ENCODE measurements at regions not wholly inside any gene's neighbourhood (a gene's known extent, or its start where the extent isn't known, plus 50 kb on each side); places are given as distances from the start of the nearest gene placed in this dataset.
A peak's percentile ranks its signal among the peaks of the same experiment; 100 is the strongest.

DNA sequence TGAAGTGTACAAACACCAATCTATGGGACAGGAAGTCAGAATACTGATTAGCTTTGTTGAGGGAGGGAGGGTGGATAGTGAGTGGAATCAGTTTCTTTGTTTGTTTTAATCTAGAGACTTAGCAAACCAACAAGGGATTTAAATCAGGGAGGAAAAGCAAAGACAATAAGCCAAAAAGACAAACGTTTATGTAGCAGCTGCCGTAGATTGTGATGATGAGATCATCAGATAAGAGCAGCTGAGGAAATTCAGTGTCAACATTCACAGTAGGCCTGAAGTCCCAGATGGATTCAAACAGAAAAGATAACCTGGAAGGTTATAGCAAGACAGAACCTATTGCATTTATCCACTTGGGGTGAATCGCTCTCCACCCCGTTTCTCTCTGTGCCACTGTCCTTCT, 104.9 kb upstream of the SYNDIG1 start:
- TF ChIP-seq GATA3 (IDR thresholded peaks at IDR 0.05; ENCODE audit: low read depth, low read length) = no peak
- TF ChIP-seq GATA2 (IDR thresholded peaks at IDR 0.05; ENCODE audit: low read depth, low read length) = peak; percentile 34; the same call in 1 of the 2 replicates

DNA sequence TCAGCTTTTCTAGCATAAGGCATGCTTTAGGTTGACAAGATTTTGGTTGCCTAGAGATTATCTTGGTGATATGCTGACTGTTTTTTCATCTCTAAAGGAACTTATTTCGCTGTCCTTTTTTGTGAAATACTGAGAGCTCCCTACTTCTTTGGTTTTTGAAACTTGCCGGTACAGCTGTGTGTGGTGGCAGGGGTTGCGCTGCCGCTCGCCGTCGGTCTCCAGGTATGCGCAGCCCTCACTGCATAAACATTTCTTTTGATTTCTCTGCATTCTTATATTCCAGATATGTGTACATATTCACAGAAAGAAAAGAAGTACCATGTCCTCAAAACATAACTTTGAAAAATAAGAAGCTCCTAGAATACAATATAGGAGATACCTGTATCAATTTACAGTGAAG, 106.4 kb upstream of the SYNDIG1 start:
- TF ChIP-seq GATA2 (IDR thresholded peaks at IDR 0.05; ENCODE audit: low read depth, low read length) (no peak), GATA3 (IDR thresholded peaks at IDR 0.05; ENCODE audit: low read depth, low read length) (no peak)

DNA sequence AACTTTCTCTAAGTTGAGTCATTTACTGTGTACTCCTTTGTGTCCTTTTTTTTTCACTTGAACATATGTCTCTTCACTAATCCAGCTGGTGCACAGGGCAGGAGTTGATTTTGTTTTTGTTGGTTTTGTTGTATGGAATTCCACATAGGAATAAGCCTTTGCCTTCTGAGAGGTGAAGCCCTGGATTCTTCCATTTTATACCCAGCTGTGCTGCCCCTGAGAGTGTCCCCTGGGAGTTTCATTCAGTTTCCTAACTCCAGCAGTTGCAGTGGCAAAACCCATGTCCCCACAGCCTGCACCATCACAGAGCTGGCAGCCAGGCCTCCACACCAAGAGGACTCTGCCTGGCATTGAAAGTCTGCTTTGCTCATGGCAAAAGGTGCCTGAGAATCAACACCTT, 107.3 kb upstream of the SYNDIG1 start:
- no peak for TF ChIP-seq GATA3 (IDR thresholded peaks at IDR 0.05; ENCODE audit: low read depth, low read length)
- TF ChIP-seq GATA2 (IDR thresholded peaks at IDR 0.05; ENCODE audit: low read depth, low read length) = no peak

DNA sequence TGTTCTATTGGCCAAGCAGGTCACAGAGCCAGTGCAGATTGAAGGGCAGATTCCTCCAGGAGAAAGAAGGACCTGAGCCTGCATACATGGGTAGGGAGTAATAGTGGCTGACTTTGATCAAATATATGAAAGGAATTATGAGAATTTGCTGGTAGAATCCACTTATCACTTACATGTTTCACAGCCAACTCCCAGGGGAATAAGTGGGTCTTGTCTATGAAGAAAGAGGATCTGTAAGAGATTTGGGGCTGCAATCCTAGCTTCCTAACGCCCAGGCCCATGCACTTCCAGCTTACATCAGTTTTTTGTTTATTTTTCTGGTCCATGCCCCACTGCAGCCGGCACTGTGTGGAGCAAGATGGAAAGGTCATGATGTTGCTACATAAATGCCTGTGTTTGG, 107.9 kb upstream of the SYNDIG1 start:
- TF ChIP-seq GATA2 (IDR thresholded peaks at IDR 0.05; ENCODE audit: low read depth, low read length) = no peak
- no peak for TF ChIP-seq GATA3 (IDR thresholded peaks at IDR 0.05; ENCODE audit: low read depth, low read length)

DNA sequence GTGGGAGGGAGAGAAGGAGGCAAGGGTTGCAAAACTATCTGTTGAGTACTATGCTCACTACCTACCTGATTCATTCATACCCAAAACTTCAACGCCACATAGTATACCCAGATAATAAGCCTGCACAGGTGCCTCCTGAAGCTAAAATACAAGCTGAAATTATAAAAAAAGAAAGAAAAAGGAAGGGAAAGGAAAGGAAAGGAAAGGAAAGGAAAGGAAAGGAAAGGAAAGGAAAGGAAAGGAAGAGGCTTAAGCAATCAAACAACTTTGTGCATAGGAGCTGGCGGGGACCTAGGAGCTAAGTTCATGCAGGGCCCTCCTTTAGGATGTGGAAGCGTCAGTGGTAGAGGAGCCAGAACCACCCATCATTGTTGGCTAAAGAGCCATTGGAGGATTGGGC, 108.9 kb upstream of the SYNDIG1 start:
- TF ChIP-seq GATA2 (IDR thresholded peaks at IDR 0.05; ENCODE audit: low read depth, low read length) (no peak), GATA3 (IDR thresholded peaks at IDR 0.05; ENCODE audit: low read depth, low read length) (no peak)

DNA sequence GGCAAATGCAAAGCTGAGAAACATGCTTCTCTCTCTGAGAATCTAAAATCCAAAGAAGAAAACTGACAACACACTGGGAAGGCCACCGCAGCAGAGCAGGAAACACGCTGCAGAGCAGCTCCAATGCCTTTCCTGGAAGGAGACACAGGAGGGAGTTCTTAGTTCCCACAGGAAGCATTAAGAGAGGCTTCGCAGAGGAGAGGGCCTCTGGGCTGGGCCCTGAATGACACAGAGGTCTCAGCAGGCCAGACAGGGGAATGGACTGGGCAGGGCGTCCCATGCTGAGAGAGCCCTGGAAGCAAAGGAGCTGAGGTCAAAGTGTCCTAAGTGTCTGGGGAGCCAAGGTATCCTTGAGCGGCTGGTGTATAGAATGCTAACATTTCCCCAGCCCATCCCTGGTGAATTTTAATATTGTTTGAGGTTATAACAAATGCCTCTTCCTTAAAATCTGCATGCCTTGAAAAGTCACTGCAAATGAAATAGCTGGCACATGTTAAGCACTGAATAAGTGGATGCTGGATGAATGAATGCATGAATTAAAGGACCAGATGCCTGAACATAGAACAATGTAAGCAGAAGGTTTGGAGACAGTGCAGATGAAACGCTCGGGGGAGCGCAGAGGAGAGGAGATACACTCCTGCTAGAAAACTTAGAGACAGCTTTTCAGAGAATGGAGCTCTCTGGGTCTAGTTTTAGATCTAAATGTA, 110.0 kb upstream of the SYNDIG1 start:
- TF ChIP-seq GATA2 (IDR thresholded peaks at IDR 0.05; ENCODE audit: low read depth, low read length) = no peak
- no peak for TF ChIP-seq GATA3 (IDR thresholded peaks at IDR 0.05; ENCODE audit: low read depth, low read length)

DNA sequence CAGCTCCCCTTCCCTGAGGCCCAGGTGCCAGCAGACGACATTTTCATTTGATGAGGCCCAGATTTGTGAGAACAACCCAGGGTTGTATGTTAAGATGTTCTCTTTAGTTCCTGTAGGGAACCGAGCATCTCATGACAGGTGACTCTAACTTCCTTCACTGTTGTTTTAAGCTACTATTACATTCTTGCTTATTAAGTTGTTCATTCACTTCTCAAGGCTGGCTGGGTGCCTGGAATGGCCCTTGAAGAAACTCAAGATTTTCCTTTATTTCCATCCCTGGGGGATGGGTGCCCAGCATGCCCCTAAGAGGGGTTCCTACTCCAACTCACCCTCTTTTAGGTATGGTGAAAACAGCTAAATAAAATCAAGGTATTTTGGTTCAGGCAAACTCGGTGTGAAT, 111.5 kb upstream of the SYNDIG1 start:
- TF ChIP-seq GATA3 (IDR thresholded peaks at IDR 0.05; ENCODE audit: low read depth, low read length) (no peak), GATA2 (IDR thresholded peaks at IDR 0.05; ENCODE audit: low read depth, low read length) (no peak)

DNA sequence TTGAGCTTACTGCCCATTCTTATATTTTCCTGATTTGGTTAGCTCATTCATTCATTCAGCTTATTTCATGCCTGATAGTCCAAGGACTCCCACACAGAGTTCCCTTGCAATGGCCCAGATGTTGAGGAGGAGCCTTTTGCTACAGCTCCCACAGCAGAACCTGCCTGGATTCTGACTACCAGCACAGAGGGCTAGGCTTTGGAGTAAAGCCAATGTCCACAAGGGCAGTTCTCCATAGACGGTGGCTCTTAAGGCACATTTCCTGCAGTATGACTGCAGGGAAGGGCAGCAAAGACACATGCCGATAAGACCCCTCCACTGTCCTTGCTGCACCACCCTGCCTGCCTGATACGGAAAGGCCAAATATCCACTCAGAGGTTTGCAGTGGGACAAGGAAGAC, 112.3 kb upstream of the SYNDIG1 start:
- no peak for TF ChIP-seq GATA2 (IDR thresholded peaks at IDR 0.05; ENCODE audit: low read depth, low read length)
- TF ChIP-seq GATA3 (IDR thresholded peaks at IDR 0.05; ENCODE audit: low read depth, low read length) = no peak

DNA sequence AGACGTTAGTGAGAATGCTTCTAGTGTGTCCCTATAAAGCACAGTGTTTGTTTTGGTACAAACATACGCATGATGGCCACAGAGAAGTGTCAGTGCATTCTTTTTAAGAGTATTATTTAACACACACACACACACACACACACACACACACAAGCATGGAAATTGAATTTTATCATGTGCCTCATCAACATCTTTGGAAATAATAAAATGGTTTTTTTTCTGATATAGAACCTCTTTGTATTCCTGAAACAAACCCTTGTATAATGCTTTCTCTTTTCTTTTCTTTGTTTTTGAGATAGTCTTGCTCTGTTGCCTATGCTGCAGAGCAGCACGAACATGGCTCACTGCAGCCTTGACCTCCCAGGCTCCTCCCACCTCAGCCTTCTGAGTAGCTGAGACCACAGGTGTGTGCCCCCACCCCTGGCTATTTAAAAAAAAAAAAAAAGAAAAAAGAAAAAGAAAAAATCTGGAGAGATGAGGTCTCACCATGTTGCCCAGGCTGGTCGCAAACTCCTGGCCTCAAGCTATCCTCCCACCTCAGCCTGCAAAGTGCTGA, 116.2 kb upstream of the SYNDIG1 start:
- TF ChIP-seq GATA3 (IDR thresholded peaks at IDR 0.05; ENCODE audit: low read depth, low read length) (no peak), GATA2 (IDR thresholded peaks at IDR 0.05; ENCODE audit: low read depth, low read length) (no peak)

DNA sequence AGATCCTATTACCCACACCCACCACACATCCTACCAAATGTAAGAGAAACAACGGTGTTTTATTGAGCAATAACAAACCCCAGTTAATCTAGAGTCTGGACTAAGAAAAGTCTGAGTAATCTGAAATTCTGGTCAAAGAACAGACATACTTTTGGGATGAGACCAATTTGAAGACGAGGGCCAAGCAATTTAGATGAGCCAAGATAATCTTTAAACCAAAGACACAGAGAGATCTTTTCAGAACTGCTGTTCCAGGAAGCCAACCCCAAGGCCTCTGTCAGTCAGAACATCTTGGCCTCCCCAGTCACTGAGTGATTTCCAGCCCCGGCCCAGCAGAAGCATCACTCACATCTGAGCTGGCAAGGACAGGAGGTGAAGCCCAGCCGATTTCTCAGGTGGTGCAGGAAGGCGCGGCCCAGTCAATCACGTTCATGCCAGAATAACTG, 118.5 kb upstream of the SYNDIG1 start:
- TF ChIP-seq GATA2 (IDR thresholded peaks at IDR 0.05; ENCODE audit: low read depth, low read length) (no peak), GATA3 (IDR thresholded peaks at IDR 0.05; ENCODE audit: low read depth, low read length) (no peak)

DNA sequence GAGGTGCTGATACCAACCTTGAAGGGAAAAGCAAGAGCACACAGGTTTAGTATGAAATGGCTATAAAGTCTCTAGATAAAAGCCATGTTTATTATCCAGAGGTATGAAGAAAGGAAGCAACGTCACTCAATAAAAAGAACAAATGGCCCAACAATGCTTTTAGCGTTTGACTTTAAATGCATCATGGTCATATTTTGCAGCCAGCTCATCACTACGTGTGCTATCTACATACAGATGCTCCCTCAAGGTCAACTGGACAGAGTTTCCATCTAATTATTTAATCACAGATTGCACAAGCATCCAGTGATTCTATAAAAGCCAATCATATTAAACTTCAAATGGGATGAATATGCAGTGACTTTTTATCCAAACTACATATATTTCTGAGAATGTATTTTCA, 127.6 kb upstream of the SYNDIG1 start:
- TF ChIP-seq GATA2 (IDR thresholded peaks at IDR 0.05; ENCODE audit: low read depth, low read length) (no peak), GATA3 (IDR thresholded peaks at IDR 0.05; ENCODE audit: low read depth, low read length) (no peak)

DNA sequence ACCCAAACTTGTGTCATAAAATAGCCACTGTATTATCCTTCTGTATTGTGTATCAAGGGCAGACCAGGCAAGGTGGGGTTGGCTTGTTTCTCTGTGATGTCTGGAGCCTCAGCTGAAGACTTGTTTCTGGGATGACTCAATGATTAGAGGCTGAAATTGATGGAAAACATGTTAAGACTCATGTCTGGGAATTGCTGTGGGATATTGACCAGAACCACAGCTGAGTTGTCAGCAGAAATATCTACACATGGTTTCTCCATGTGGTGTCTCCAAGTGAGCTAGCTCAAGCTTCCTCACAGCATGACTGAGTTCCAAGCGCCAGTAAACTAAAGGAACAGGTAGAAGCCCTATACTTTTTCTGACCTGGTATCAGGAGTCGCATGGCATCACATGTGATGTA, 128.5 kb upstream of the SYNDIG1 start:
- TF ChIP-seq GATA3 (IDR thresholded peaks at IDR 0.05; ENCODE audit: low read depth, low read length) = no peak

DNA sequence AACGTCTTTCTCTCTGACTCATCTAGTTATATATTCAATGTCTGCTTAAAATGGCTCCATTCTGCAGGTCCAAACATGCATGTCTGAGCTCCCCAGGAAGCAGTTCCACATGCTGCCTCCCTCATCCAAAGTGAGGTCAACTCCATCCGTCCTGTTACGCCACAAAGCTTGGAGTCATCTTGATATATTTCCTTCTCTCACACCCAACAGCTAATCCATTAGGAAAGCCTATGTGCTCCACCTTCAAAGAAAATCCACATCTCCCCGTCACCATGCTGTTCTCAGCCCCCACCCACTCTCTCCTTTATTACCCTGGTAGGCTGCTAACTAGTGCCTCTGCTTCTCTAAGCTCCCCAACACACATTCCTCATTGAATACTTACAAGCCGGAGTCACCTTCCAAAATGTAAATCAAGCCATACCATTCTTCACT, 130.2 kb upstream of the SYNDIG1 start:
- TF ChIP-seq GATA2 (IDR thresholded peaks at IDR 0.05; ENCODE audit: low read depth, low read length) = no peak
- no peak for TF ChIP-seq GATA3 (IDR thresholded peaks at IDR 0.05; ENCODE audit: low read depth, low read length)

DNA sequence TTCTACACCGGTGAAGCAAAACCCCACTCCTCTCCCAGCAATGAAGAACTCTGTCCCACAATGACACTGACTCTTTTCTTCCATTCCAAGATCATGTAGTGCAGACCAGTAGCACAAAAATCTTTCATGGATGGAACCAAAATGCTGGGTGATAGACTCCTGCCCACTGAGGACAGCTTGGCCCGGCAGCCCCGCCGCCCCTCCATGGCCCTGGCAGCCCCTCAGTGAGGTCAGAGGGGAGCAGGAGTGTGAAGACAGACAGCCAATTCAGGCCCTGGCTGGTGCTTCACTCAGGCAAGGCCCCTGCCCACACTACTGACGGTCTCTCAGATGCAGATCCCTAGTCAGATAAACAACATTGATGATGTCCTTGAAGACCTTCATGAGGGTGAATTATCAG, 131.9 kb upstream of the SYNDIG1 start:
- no peak for TF ChIP-seq GATA2 (IDR thresholded peaks at IDR 0.05; ENCODE audit: low read depth, low read length)
- no peak for TF ChIP-seq GATA3 (IDR thresholded peaks at IDR 0.05; ENCODE audit: low read depth, low read length)

DNA sequence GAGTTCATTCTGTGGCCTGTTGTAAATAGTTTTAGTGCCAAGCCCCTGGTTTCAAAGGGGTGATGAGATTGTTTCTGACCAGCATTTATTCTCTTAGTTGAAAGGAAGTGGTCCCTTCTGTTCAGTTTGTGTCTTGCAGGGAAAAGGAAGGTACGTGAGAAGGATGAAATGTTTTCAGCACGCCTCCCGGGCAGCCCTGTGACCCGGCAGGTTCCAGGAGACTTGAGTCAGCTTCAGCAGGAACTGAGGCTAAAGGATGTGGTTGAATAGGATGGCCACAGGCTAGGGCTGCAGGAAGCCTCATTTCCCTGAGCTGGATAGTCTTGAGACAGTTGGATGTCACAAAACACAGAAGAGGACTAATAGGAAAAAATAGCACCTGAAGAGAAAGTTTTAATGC, 132.4 kb upstream of the SYNDIG1 start:
- no peak for TF ChIP-seq GATA3 (IDR thresholded peaks at IDR 0.05; ENCODE audit: low read depth, low read length)
- TF ChIP-seq GATA2 (IDR thresholded peaks at IDR 0.05; ENCODE audit: low read depth, low read length) = no peak

Measured in SH-SY5Y (cell line).